SH-SY5Y (cell line): ENCODE measurements at regions not wholly inside any gene's neighbourhood (a gene's known extent, or its start where the extent isn't known, plus 50 kb on each side); places are given as distances from the start of the nearest gene placed in this dataset.

ENCODE experiments used
- GATA2 ChIP-seq: IDR thresholded peaks from 2 replicates; pipeline ENCODE4 v1.6.1; 2011; ENCODE audit warnings: mild to moderate bottlenecking, low read depth, low read length
- GATA3 ChIP-seq: IDR thresholded peaks from 2 replicates; pipeline ENCODE4 v1.6.1; 2011; ENCODE audit warnings: low read depth, mild to moderate bottlenecking, low read length, moderate library complexity

DNA sequence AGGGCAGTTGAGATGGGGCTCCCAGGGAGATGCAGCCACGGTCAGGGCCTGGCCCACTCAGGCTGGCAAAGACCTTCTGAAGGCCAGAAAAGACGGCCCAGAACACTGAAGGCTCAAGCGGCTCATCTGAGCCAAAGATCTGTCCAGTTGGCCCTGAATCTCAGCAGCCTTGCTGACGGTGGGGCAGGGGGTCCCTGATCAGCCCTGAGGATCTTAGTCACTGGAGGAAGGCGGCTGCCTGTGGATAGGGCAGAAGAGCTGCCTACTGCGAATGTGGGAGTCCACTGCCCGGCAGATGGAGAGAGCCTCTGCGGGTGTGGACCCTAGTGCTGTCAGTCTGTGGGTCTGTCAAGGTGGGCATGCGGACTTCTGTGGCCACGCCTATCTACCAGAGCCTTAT lies 1738.2 kb downstream of the TP53TG3F start:
- TF ChIP-seq GATA3 (no peak), GATA2 (no peak)
